H1 (cell line): ENCODE measurements at regions not wholly inside any gene's neighbourhood (a gene's known extent, or its start where the extent isn't known, plus 50 kb on each side); places are given as distances from the start of the nearest gene placed in this dataset.
"Not testable (repeated sequence)": the region's sequence is repeated elsewhere in the genome, so short reads cannot be mapped to it uniquely, and the experiment has no call there.

Source experiments
- CEBPB ChIP-seq: IDR thresholded peaks from 2 replicates; pipeline ENCODE4 v1.6.1; 2012; ENCODE audit warnings: low read depth, low read length
- CTCF ChIP-seq, 3 experiments: IDR thresholded peaks; 1 replicate in 2 of 3; 2 replicates in 1 of 3; pipeline versions ENCODE4 v1.5.1 to v1.6.1; 2011; ENCODE audit warnings: low read length in 3 of 3, mild to moderate bottlenecking in 3 of 3, inconsistent platforms in 2 of 3, low read depth in 1 of 3, moderate library complexity in 1 of 3; ENCODE audit not compliant: insufficient read depth in 1 of 3; ENCODE audit errors: control extremely low read depth in 1 of 3
- POLR2A ChIP-seq, 2 experiments: IDR thresholded peaks; 1 replicate in 1 of 2; 2 replicates in 1 of 2; pipeline ENCODE4 v1.6.1; 2011; ENCODE audit warnings: low read depth in 2 of 2, low read length in 2 of 2, mild to moderate bottlenecking in 2 of 2; ENCODE audit errors: control extremely low read depth in 1 of 2
- RBBP5 ChIP-seq: IDR thresholded peaks from 2 replicates; pipeline ENCODE4 v1.7.1; 2012; ENCODE audit warnings: low read depth, mild to moderate bottlenecking, inconsistent platforms, low read length, moderate library complexity, borderline replicate concordance
- RFX5 ChIP-seq: IDR thresholded peaks from 2 replicates; pipeline ENCODE4 v1.6.1; 2011; ENCODE audit warnings: low read depth, low read length, improper control_type of control experiment, borderline replicate concordance
- RNF2 ChIP-seq: fragments of 200-900, 300-1000 bp; sonication (generic); IDR thresholded peaks from 2 replicates; pipeline ENCODE4 v1.7.1; 2016; ENCODE audit warnings: borderline replicate concordance, low read depth, mild to moderate bottlenecking, antibody characterized with exemption, low read length; ENCODE audit not compliant: poor library complexity, severe bottlenecking; ENCODE audit errors: missing control alignments
- SIN3A ChIP-seq, 2 experiments: IDR thresholded peaks in 1 of 2; conservative IDR thresholded peaks in 1 of 2; 2 replicates each; pipeline ENCODE4 v1.6.1; 2011 to 2012; ENCODE audit warnings: low read length in 2 of 2, improper control_type of control experiment in 1 of 2, low read depth in 1 of 2, mild to moderate bottlenecking in 1 of 2
- USF2 ChIP-seq: IDR thresholded peaks from 2 replicates; pipeline ENCODE4 v1.6.1; 2011; ENCODE audit warnings: low read length, improper control_type of control experiment
- TF ChIP-seq, protein P1 (sequence below): IDR thresholded peaks from 2 replicates; pipeline ENCODE4 v1.6.1; 2012; ENCODE audit warnings: inconsistent platforms

DNA sequence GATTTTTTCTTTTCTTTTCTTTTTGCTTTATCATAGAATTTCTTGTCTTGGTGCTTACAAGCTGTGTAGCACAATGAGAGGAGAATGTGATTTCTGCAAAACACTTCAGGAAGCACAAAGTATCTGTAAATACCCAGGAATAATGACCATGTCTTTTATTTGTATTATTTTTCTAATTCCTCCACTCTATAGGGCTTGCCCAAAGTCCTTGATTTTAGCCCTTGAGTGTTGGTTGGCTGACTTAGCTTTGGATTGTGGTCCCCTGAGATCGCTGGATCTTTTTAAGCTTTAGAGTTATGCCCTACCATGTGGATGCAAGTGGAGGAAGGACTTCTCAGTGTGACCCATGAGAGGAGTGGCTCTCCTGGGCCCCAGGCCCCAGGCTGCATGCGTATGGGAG, 52.2 kb downstream of the HOXC4 start:
- not testable (repeated sequence) for TF ChIP-seq CEBPB; USF2; CTCF (IDR thresholded peaks at IDR 0.05; ENCODE audit: control extremely low read depth in 1 of 3, insufficient read depth in 1 of 3, low read depth in 1 of 3, low read length in 3 of 3); POLR2A (IDR thresholded peaks at IDR 0.05; ENCODE audit: control extremely low read depth in 1 of 2, low read depth in 2 of 2, low read length in 2 of 2); RFX5; RNF2; SIN3A (conservative IDR thresholded peaks at IDR 0.05 in 1 of 2, IDR thresholded peaks at IDR 0.05 in 1 of 2; ENCODE audit: low read depth in 1 of 2, low read length in 2 of 2); RBBP5
- TF ChIP-seq, protein P1, sequence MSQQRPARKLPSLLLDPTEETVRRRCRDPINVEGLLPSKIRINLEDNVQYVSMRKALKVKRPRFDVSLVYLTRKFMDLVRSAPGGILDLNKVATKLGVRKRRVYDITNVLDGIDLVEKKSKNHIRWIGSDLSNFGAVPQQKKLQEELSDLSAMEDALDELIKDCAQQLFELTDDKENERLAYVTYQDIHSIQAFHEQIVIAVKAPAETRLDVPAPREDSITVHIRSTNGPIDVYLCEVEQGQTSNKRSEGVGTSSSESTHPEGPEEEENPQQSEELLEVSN, result not testable (repeated sequence)
